ENCODE measurements at regions not wholly inside any gene's neighbourhood (a gene's known extent, or its start where the extent isn't known, plus 50 kb on each side); places are given as distances from the start of the nearest gene placed in this dataset.

DNA sequence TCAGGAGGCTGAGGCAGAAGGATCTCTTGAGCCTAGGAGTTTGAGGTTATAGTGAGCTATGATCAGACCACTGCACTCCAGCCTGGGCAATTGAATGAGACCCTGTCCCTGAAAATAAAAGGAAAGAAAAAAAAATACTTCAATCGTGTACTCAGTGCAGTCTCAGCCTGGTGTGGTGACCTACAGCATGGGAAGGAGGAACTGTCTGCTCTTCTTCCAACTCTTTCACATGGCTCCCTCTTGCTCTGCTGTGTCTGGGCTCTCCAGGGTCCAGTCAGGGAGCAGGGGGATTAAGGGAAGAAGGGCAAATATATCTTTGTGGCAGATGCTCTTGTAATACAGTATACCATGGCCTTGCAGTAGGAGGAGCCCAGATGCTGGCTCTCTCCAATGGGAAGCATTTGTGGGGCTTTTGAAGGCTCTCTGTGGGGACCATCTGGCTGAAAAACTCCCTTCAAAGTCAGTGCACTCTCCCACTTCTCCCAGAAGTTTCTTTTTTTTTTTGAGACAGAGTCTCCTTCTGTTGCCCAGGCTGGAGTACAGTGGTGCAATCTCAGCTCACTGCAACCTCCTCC is 76.6 kb upstream of the TMPO start:
- TF ChIP-seq, protein P1, sequence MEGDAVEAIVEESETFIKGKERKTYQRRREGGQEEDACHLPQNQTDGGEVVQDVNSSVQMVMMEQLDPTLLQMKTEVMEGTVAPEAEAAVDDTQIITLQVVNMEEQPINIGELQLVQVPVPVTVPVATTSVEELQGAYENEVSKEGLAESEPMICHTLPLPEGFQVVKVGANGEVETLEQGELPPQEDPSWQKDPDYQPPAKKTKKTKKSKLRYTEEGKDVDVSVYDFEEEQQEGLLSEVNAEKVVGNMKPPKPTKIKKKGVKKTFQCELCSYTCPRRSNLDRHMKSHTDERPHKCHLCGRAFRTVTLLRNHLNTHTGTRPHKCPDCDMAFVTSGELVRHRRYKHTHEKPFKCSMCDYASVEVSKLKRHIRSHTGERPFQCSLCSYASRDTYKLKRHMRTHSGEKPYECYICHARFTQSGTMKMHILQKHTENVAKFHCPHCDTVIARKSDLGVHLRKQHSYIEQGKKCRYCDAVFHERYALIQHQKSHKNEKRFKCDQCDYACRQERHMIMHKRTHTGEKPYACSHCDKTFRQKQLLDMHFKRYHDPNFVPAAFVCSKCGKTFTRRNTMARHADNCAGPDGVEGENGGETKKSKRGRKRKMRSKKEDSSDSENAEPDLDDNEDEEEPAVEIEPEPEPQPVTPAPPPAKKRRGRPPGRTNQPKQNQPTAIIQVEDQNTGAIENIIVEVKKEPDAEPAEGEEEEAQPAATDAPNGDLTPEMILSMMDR (IDR thresholded peaks at IDR 0.05; ENCODE audit: insufficient read depth, low read length, poor library complexity, severe bottlenecking), result no peak
- TF ChIP-seq EZH2phosphoT487 (conservative IDR thresholded peaks at IDR 0.05; ENCODE audit: low read length), result no peak
